Neural cell (in vitro differentiated cells): ENCODE measurements at regions not wholly inside any gene's neighbourhood (a gene's known extent, or its start where the extent isn't known, plus 50 kb on each side); places are given as distances from the start of the nearest gene placed in this dataset.

Experiments used
- H2AFZ ChIP-seq: fragments of 200-600, 300-800 bp; sonication (generic), shearing (Covaris generic); 2 replicates; pipeline ENCODE4 v1.6.0; 2014; ENCODE audit warnings: low read depth, mild to moderate bottlenecking, antibody characterized with exemption, low read length, moderate library complexity
- H3F3A ChIP-seq: fragments of 200-600 bp; shearing (Covaris generic); 2 replicates; pipeline ENCODE4 v1.6.1; 2016; ENCODE audit warnings: mild to moderate bottlenecking, moderate library complexity, mixed read lengths, antibody characterized with exemption, low read length; ENCODE audit not compliant: insufficient read depth, poor library complexity, severe bottlenecking
- H3K27ac ChIP-seq: fragments of 200-600, 300-800 bp; sonication (generic), shearing (Covaris generic); 2 replicates; pipeline ENCODE4 v1.5.1; 2014; ENCODE audit warnings: mild to moderate bottlenecking, low read length, moderate library complexity
- H3K27me3 ChIP-seq: fragments of 300-800, 200-600 bp; sonication (generic), shearing (Covaris generic); 2 replicates; pipeline ENCODE4 v1.6.0; 2014; ENCODE audit warnings: mild to moderate bottlenecking, low read depth, low read length, moderate library complexity; ENCODE audit not compliant: insufficient read depth
- H3K36me3 ChIP-seq: fragments of 300-800, 200-600 bp; sonication (generic), shearing (Covaris generic); 2 replicates; pipeline ENCODE4 v1.5.1; 2014; ENCODE audit warnings: mild to moderate bottlenecking, antibody characterized with exemption, low read length, moderate library complexity; ENCODE audit not compliant: insufficient read depth
- H3K4me2 ChIP-seq: fragments of 300-800, 200-600 bp; sonication (generic), shearing (Covaris generic); 2 replicates; pipeline ENCODE4 v1.6.0; 2014; ENCODE audit warnings: mild to moderate bottlenecking, low read length
- H3K4me3 ChIP-seq: fragments of 300-800, 200-600 bp; sonication (generic), shearing (Covaris generic); 2 replicates; pipeline ENCODE4 v1.5.1; 2014; ENCODE audit warnings: mild to moderate bottlenecking, low read length, moderate library complexity
- H3K79me2 ChIP-seq: fragments of 200-600 bp; shearing (Covaris generic); replicated peaks from 2 replicates; pipeline ENCODE4 v1.6.0; 2014; ENCODE audit warnings: mild to moderate bottlenecking, low read length, moderate library complexity; ENCODE audit not compliant: insufficient read depth
- H3K9ac ChIP-seq: fragments of 300-800, 200-600 bp; sonication (generic), shearing (Covaris generic); 2 replicates; pipeline ENCODE4 v1.6.1; 2016; ENCODE audit warnings: mild to moderate bottlenecking, low read length, mixed read lengths
- H3K9me2 ChIP-seq: fragments of 200-600 bp; shearing (Covaris generic); 2 replicates; pipeline ENCODE4 v1.6.1; 2016; ENCODE audit warnings: mild to moderate bottlenecking, low read length, mixed read lengths; ENCODE audit not compliant: insufficient read depth
- H3K9me3 ChIP-seq: fragments of 200-600, 300-800 bp; sonication (generic), shearing (Covaris generic); 2 replicates; pipeline ENCODE4 v1.6.1; 2016; ENCODE audit warnings: mild to moderate bottlenecking, mixed run types, low read length, moderate library complexity, mixed read lengths
- H4K20me1 ChIP-seq: fragments of 200-600 bp; shearing (Covaris generic); 2 replicates; pipeline ENCODE4 v1.6.1; 2016; ENCODE audit warnings: mild to moderate bottlenecking, mixed run types; ENCODE audit not compliant: insufficient read depth
- CTCF ChIP-seq: fragments of 450-650 bp; IDR thresholded peaks from 2 replicates; pipeline ENCODE4 v1.5.1; 2014; ENCODE audit warnings: antibody characterized with exemption, mild to moderate bottlenecking, moderate library complexity; ENCODE audit not compliant: poor library complexity, severe bottlenecking
- EP300 ChIP-seq: fragments of 450-650 bp; conservative IDR thresholded peaks from 2 replicates; pipeline ENCODE4 v1.6.1; 2014; ENCODE audit warnings: antibody characterized with exemption, mild to moderate bottlenecking, moderate library complexity; ENCODE audit not compliant: poor library complexity, severe bottlenecking
- EZH2 ChIP-seq: fragments of 200-600, 300-800 bp; shearing (Covaris generic), sonication (generic); IDR thresholded peaks from 2 replicates; pipeline ENCODE4 v1.6.1; 2014; ENCODE audit warnings: antibody characterized with exemption, low read length, borderline replicate concordance, mild to moderate bottlenecking; ENCODE audit not compliant: insufficient read depth, poor library complexity, severe bottlenecking
- MXI1 ChIP-seq: fragments of 450-650 bp; conservative IDR thresholded peaks from 2 replicates; pipeline ENCODE4 v1.6.1; 2014; ENCODE audit warnings: antibody characterized with exemption, mild to moderate bottlenecking; ENCODE audit not compliant: poor library complexity, severe bottlenecking
- POLR2AphosphoS5 ChIP-seq: IDR thresholded peaks from 2 replicates; pipeline ENCODE4 v1.6.1; 2012
- RAD21 ChIP-seq: fragments of 450-650 bp; conservative IDR thresholded peaks from 2 replicates; pipeline ENCODE4 v1.6.1; 2014; ENCODE audit warnings: antibody characterized with exemption, mild to moderate bottlenecking, moderate library complexity
- SMC3 ChIP-seq: fragments of 450-650 bp; conservative IDR thresholded peaks from 2 replicates; pipeline ENCODE4 v1.6.1; 2014; ENCODE audit warnings: antibody characterized with exemption, mild to moderate bottlenecking, moderate library complexity; ENCODE audit not compliant: poor library complexity
- TAF1 ChIP-seq: IDR thresholded peaks from 2 replicates; pipeline ENCODE4 v1.6.1; 2012; ENCODE audit warnings: low read depth
- TF ChIP-seq, protein P1 (sequence below): IDR thresholded peaks from 2 replicates; pipeline ENCODE4 v1.6.1; 2012; ENCODE audit warnings: borderline replicate concordance

- Histone ChIP-seq H3K9ac (no peak overlapping the region), H4K20me1 (no peaks in the 10 kb centered on the region), H3K9me3 (no peaks in the 10 kb centered on the region), H3K4me3 (no peak overlapping the region), H3F3A (no peaks in the 10 kb centered on the region), H3K36me3 (no peaks in the 10 kb centered on the region), H3K4me2 (no peak overlapping the region), H3K27me3 (no peaks in the 10 kb centered on the region), H3K79me2 (no peaks in the 10 kb centered on the region), H3K27ac (no peak overlapping the region), H2AFZ (no peak overlapping the region), H3K9me2 (no peaks in the 10 kb centered on the region)
- TF ChIP-seq CTCF: no peak
These were observed 72.3 kb upstream of the ANXA1 start for GRCh38 chr9:73079326-73079725.

GRCh38 chr9:73077625-73078030, 74.0 kb upstream of the ANXA1 start:
- H3K79me2 ChIP-seq: no peaks in the 10 kb centered on the region
- no peaks in the 10 kb centered on the region for H3K9me2 ChIP-seq
- no peaks in the 10 kb centered on the region for H3K27me3 ChIP-seq
- no peaks in the 10 kb centered on the region for H3F3A ChIP-seq
- H3K27ac ChIP-seq: no peak overlapping the region
- TF ChIP-seq EZH2 (no peak), EP300 (no peak), MXI1 (no peak), POLR2AphosphoS5 (no peak), CTCF (no peak)
- no peak overlapping the region for H3K4me3 ChIP-seq
- H3K9me3 ChIP-seq: no peaks in the 10 kb centered on the region
- H3K9ac ChIP-seq: no peak overlapping the region
- no peak overlapping the region for H2AFZ ChIP-seq
- H4K20me1 ChIP-seq: no peaks in the 10 kb centered on the region
- no peak overlapping the region for H3K4me2 ChIP-seq
- H3K36me3 ChIP-seq: no peaks in the 10 kb centered on the region

GRCh38 chr9:73076970-73077369, 74.7 kb upstream of the ANXA1 start:
- Histone ChIP-seq H3K27ac (no peak overlapping the region), H3K4me3 (no peak overlapping the region), H3F3A (no peaks in the 10 kb centered on the region), H3K27me3 (no peaks in the 10 kb centered on the region), H3K36me3 (no peaks in the 10 kb centered on the region), H3K9ac (no peak overlapping the region), H4K20me1 (no peaks in the 10 kb centered on the region), H3K9me2 (no peaks in the 10 kb centered on the region), H3K4me2 (no peak overlapping the region), H3K9me3 (no peaks in the 10 kb centered on the region), H2AFZ (no peak overlapping the region), H3K79me2 (no peaks in the 10 kb centered on the region)
- TF ChIP-seq EP300 (no peak), RAD21 (no peak), SMC3 (no peak), POLR2AphosphoS5 (no peak), MXI1 (no peak), TAF1 (no peak), EZH2 (no peak), CTCF (no peak)
- TF ChIP-seq, protein P1, sequence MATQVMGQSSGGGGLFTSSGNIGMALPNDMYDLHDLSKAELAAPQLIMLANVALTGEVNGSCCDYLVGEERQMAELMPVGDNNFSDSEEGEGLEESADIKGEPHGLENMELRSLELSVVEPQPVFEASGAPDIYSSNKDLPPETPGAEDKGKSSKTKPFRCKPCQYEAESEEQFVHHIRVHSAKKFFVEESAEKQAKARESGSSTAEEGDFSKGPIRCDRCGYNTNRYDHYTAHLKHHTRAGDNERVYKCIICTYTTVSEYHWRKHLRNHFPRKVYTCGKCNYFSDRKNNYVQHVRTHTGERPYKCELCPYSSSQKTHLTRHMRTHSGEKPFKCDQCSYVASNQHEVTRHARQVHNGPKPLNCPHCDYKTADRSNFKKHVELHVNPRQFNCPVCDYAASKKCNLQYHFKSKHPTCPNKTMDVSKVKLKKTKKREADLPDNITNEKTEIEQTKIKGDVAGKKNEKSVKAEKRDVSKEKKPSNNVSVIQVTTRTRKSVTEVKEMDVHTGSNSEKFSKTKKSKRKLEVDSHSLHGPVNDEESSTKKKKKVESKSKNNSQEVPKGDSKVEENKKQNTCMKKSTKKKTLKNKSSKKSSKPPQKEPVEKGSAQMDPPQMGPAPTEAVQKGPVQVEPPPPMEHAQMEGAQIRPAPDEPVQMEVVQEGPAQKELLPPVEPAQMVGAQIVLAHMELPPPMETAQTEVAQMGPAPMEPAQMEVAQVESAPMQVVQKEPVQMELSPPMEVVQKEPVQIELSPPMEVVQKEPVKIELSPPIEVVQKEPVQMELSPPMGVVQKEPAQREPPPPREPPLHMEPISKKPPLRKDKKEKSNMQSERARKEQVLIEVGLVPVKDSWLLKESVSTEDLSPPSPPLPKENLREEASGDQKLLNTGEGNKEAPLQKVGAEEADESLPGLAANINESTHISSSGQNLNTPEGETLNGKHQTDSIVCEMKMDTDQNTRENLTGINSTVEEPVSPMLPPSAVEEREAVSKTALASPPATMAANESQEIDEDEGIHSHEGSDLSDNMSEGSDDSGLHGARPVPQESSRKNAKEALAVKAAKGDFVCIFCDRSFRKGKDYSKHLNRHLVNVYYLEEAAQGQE: no peak
